ENCODE measurements at regions not wholly inside any gene's neighbourhood (a gene's known extent, or its start where the extent isn't known, plus 50 kb on each side); places are given as distances from the start of the nearest gene placed in this dataset.
"Not testable (repeated sequence)": the region's sequence is repeated elsewhere in the genome, so short reads cannot be mapped to it uniquely, and the experiment has no call there.

DNA sequence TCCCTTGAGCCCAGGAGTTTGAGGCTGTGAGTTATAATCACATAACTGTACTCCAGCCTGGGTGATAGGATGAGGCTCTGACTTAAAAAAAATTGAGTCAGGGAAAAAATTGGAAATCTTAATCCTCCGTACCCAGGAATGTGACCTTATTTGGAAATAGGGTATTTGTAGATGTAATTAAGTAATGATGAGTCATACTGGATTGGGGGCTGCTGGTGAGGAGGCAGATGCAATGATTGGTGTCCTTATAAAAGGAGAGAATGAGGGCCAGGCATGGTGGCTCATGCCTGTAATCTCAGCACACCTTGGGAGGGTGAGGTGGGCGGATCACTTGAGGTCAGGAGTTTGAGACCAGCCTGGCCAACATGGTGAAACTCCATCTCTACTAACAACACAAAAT lies 134.9 kb upstream of the ALDH3B2 start:
- TF ChIP-seq, protein P1, sequence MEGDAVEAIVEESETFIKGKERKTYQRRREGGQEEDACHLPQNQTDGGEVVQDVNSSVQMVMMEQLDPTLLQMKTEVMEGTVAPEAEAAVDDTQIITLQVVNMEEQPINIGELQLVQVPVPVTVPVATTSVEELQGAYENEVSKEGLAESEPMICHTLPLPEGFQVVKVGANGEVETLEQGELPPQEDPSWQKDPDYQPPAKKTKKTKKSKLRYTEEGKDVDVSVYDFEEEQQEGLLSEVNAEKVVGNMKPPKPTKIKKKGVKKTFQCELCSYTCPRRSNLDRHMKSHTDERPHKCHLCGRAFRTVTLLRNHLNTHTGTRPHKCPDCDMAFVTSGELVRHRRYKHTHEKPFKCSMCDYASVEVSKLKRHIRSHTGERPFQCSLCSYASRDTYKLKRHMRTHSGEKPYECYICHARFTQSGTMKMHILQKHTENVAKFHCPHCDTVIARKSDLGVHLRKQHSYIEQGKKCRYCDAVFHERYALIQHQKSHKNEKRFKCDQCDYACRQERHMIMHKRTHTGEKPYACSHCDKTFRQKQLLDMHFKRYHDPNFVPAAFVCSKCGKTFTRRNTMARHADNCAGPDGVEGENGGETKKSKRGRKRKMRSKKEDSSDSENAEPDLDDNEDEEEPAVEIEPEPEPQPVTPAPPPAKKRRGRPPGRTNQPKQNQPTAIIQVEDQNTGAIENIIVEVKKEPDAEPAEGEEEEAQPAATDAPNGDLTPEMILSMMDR (IDR thresholded peaks at IDR 0.05), result not testable (repeated sequence)
- not testable (repeated sequence) for TF ChIP-seq POLR2A (IDR thresholded peaks at IDR 0.05)

Measured in Peyer's patch (tissue), 4 donors.